Osteoblast (primary cell): ENCODE measurements at regions not wholly inside any gene's neighbourhood (a gene's known extent, or its start where the extent isn't known, plus 50 kb on each side); places are given as distances from the start of the nearest gene placed in this dataset.
"Not testable (repeated sequence)": the region's sequence is repeated elsewhere in the genome, so short reads cannot be mapped to it uniquely, and the experiment has no call there.

ENCODE experiments used
- DNase-seq: peaks from one replicate; pipeline ENCODE4 v3.0.0; 2011; ENCODE audit warnings: low spot score, mixed read lengths; ENCODE audit not compliant: insufficient read length; ENCODE audit errors: missing footprints
- H2AFZ ChIP-seq: 2 replicates; pipeline ENCODE4 v1.6.0; 2011; ENCODE audit warnings: mild to moderate bottlenecking, low read length
- H3K27ac ChIP-seq: 2 replicates; pipeline ENCODE4 v1.5.1; 2011; ENCODE audit warnings: mild to moderate bottlenecking, low read depth, low read length, moderate library complexity
- H3K27me3 ChIP-seq: 2 replicates; pipeline ENCODE4 v1.6.0; 2012; ENCODE audit warnings: mild to moderate bottlenecking, control low read depth, inconsistent platforms, low read length, moderate library complexity; ENCODE audit not compliant: insufficient read depth
- H3K36me3 ChIP-seq: 2 replicates; pipeline ENCODE4 v1.5.1; 2011; ENCODE audit warnings: mild to moderate bottlenecking, low read length, control low read depth, moderate library complexity; ENCODE audit not compliant: insufficient read depth
- H3K4me1 ChIP-seq: 2 replicates; pipeline ENCODE4 v1.5.1; 2011; ENCODE audit warnings: mild to moderate bottlenecking, low read length, control low read depth, moderate library complexity; ENCODE audit not compliant: insufficient read depth
- H3K4me2 ChIP-seq: 2 replicates; pipeline ENCODE4 v1.6.0; 2011; ENCODE audit warnings: mild to moderate bottlenecking, low read length; ENCODE audit not compliant: insufficient read depth
- H3K4me3 ChIP-seq: fragments of 200-600 bp; sonication (generic); 3 replicates; pipeline ENCODE4 v1.5.1; 2012; ENCODE audit warnings: mild to moderate bottlenecking, low read length, inconsistent platforms; ENCODE audit not compliant: insufficient read depth
- H3K79me2 ChIP-seq: 2 replicates; pipeline ENCODE4 v1.6.0; 2012; ENCODE audit warnings: mild to moderate bottlenecking, low read length, control low read depth, inconsistent platforms; ENCODE audit not compliant: insufficient read depth
- H3K9me3 ChIP-seq: 2 replicates; pipeline ENCODE4 v1.5.1; 2011; ENCODE audit warnings: low read depth, low read length, control low read depth
- H4K20me1 ChIP-seq: 2 replicates; pipeline ENCODE4 v1.6.0; 2012; ENCODE audit warnings: mild to moderate bottlenecking, low read length, control low read depth; ENCODE audit not compliant: insufficient read depth
- CTCF ChIP-seq: IDR thresholded peaks from 2 replicates; pipeline ENCODE4 v1.5.1; 2011; ENCODE audit warnings: mild to moderate bottlenecking, low read depth, low read length, moderate library complexity; ENCODE audit errors: extremely low read depth

- no peak for TF ChIP-seq CTCF
Observed at GRCh38 chr2:16090650-16091575, 150.6 kb downstream of the MYCN start.

GRCh38 chr2:16089491-16089890 lies 149.1 kb downstream of the MYCN start:
- not testable (repeated sequence) for H3K9me3 ChIP-seq, H3K4me2 ChIP-seq

More at GRCh38 chr2:16090650-16091575, 150.6 kb downstream of the MYCN start:
- H3K36me3 ChIP-seq = no peaks in the 10 kb centered on the region
- H3K4me2 ChIP-seq = no peak overlapping the region
- H2AFZ ChIP-seq = no peak overlapping the region
- no peaks in the 10 kb centered on the region for H3K9me3 ChIP-seq
- no peak overlapping the region for H3K4me3 ChIP-seq
- H3K79me2 ChIP-seq = no peaks in the 10 kb centered on the region
- no peaks in the 10 kb centered on the region for H3K27me3 ChIP-seq
- no peaks in the 10 kb centered on the region for H4K20me1 ChIP-seq
- no peaks in the 10 kb centered on the region for H3K4me1 ChIP-seq
- no peak for DNase-seq
- no peak overlapping the region for H3K27ac ChIP-seq

GRCh38 chr2:16088802-16089112 lies 148.4 kb downstream of the MYCN start:
- TF ChIP-seq CTCF = no peak
- no peaks in the 10 kb centered on the region for H3K36me3 ChIP-seq
- no peaks in the 10 kb centered on the region for H3K79me2 ChIP-seq
- H3K27ac ChIP-seq = no peak overlapping the region
- no peaks in the 10 kb centered on the region for H3K9me3 ChIP-seq
- H3K4me1 ChIP-seq = no peaks in the 10 kb centered on the region
- no peak overlapping the region for H3K4me3 ChIP-seq
- H4K20me1 ChIP-seq = no peaks in the 10 kb centered on the region
- DNase-seq = no peak
- no peak overlapping the region for H3K4me2 ChIP-seq
- no peaks in the 10 kb centered on the region for H3K27me3 ChIP-seq
- no peak overlapping the region for H2AFZ ChIP-seq

More at GRCh38 chr2:16089491-16089890, 149.1 kb downstream of the MYCN start:
- not testable (repeated sequence) for H3K27me3 ChIP-seq, H3K4me1 ChIP-seq, H3K4me3 ChIP-seq, H3K36me3 ChIP-seq, H4K20me1 ChIP-seq, DNase-seq, H3K27ac ChIP-seq, H2AFZ ChIP-seq, H3K79me2 ChIP-seq

- Histone ChIP-seq H4K20me1 (no peaks in the 10 kb centered on the region), H3K79me2 (no peaks in the 10 kb centered on the region)
Observed at GRCh38 chr2:16088035-16088801, 147.9 kb downstream of the MYCN start.

GRCh38 chr2:16086136-16086535 lies 145.8 kb downstream of the MYCN start:
- H3K4me2 ChIP-seq, H4K20me1 ChIP-seq, H3K4me3 ChIP-seq, H3K27ac ChIP-seq, H3K36me3 ChIP-seq, DNase-seq, H3K4me1 ChIP-seq, H3K27me3 ChIP-seq, H2AFZ ChIP-seq, H3K9me3 ChIP-seq, H3K79me2 ChIP-seq: not testable (repeated sequence)

More at GRCh38 chr2:16088035-16088801, 147.9 kb downstream of the MYCN start:
- Histone ChIP-seq H3K27me3 (no peaks in the 10 kb centered on the region), H3K4me2 (no peak overlapping the region), H3K27ac (no peak overlapping the region), H3K9me3 (no peaks in the 10 kb centered on the region), H3K4me3 (no peak overlapping the region), H3K36me3 (no peaks in the 10 kb centered on the region), H3K4me1 (no peaks in the 10 kb centered on the region), H2AFZ (no peak overlapping the region)
- DNase-seq = no peak
- TF ChIP-seq CTCF = no peak
